CD4-positive, alpha-beta T cell (primary cell): ENCODE measurements at regions not wholly inside any gene's neighbourhood (a gene's known extent, or its start where the extent isn't known, plus 50 kb on each side); places are given as distances from the start of the nearest gene placed in this dataset.

Experiments
- ATAC-seq: fragments of 200-7000 bp; cut with Tn5 transposase; one replicate; pipeline ENCODE4 v1.10.0; 2022; ENCODE audit warnings: mild to moderate bottlenecking; ENCODE audit not compliant: poor library complexity
- CTCF ChIA-PET: fragments of 350-600 bp; sonication (Branson Sonifier 250); formaldehyde crosslinking; loops from one replicate; lab custom pipeline; 2021; ENCODE audit warnings: antibody characterized with exemption, inconsistent platforms; lab: Charles Lee
- POLR2A ChIA-PET: fragments of 350-600 bp; sonication (Branson Sonifier 250); formaldehyde crosslinking; loops from one replicate; lab custom pipeline; 2021; ENCODE audit warnings: antibody characterized with exemption, inconsistent platforms; lab: Charles Lee
- DNase-seq, 14 experiments: peaks; one replicate each; pipeline ENCODE4 v3.0.0-alpha.2; 2013 to 2020; ENCODE audit warnings: mixed read lengths in 2 of 14
- H3K27ac ChIP-seq, 2 donors: one replicate each; pipeline versions ENCODE4 v1.5.1 to v1.7.0; 2013; ENCODE audit warnings: low read length in 2 of 2, low read depth in 1 of 2, mild to moderate bottlenecking in 1 of 2
- H3K27me3 ChIP-seq, 2 experiments: 1 replicate in 1 of 2; 2 replicates in 1 of 2; pipeline versions ENCODE4 v1.6.1 to v1.7.0; 2013; ENCODE audit warnings: low read length in 2 of 2, control low read depth in 1 of 2, mild to moderate bottlenecking in 1 of 2, moderate library complexity in 1 of 2; ENCODE audit not compliant: insufficient read depth in 2 of 2, control insufficient read depth in 1 of 2
- H3K36me3 ChIP-seq: one replicate; pipeline ENCODE4 v1.6.1; 2013; ENCODE audit warnings: low read length, control low read depth; ENCODE audit not compliant: insufficient read depth
- H3K4me1 ChIP-seq: one replicate; pipeline ENCODE4 v1.6.1; 2013; ENCODE audit warnings: low read length, control low read depth; ENCODE audit not compliant: insufficient read depth
- H3K4me3 ChIP-seq: one replicate; pipeline ENCODE4 v1.5.1; 2013; ENCODE audit warnings: mild to moderate bottlenecking, low read length, moderate library complexity
- H3K9me3 ChIP-seq, 2 experiments: 1 replicate in 1 of 2; 2 replicates in 1 of 2; pipeline versions ENCODE4 v1.6.1 to v1.7.0; 2013; ENCODE audit warnings: low read length in 2 of 2, mild to moderate bottlenecking in 2 of 2, control low read depth in 1 of 2, moderate library complexity in 1 of 2; ENCODE audit not compliant: control insufficient read depth in 1 of 2, insufficient read depth in 1 of 2
- H3K27ac Mint-ChIP-seq: one replicate; pipeline ENCODE4 v1.8.0; 2020; ENCODE audit warnings: mixed read lengths
- H3K27me3 Mint-ChIP-seq: one replicate; pipeline ENCODE4 v1.8.0; 2021; ENCODE audit warnings: mixed read lengths
- H3K36me3 Mint-ChIP-seq: one replicate; pipeline ENCODE4 v1.8.0; 2021; ENCODE audit warnings: low read depth, mixed read lengths
- H3K4me1 Mint-ChIP-seq: one replicate; pipeline ENCODE4 v1.8.0; 2021; ENCODE audit warnings: low read depth, mixed read lengths
- H3K4me3 Mint-ChIP-seq: one replicate; pipeline ENCODE4 v1.8.0; 2020; ENCODE audit warnings: mild to moderate bottlenecking, mixed read lengths
- H3K9me3 Mint-ChIP-seq: one replicate; pipeline ENCODE4 v1.8.0; 2020; ENCODE audit warnings: mixed read lengths
- CTCF ChIP-seq: fragments of 200-600 bp; IDR thresholded peaks from one replicate; pipeline ENCODE4 v1.8.0; 2022; ENCODE audit warnings: antibody characterized with exemption, mild to moderate bottlenecking
- intact Hi-C, 2 experiments: fragments of 100-400 bp; cut with DNase I in 1 of 2; cut with micrococcal nuclease in 1 of 2; formaldehyde crosslinking; loops; one replicate each; pipeline versions ENCODE4 v1.15.1 to v1.9.0; 2023 to 2025; cut with DNase I, micrococcal nuclease

- H3K36me3 Mint-ChIP-seq, result no peaks in the 10 kb centered on the region
- Histone ChIP-seq H3K4me1 (no peaks in the 10 kb centered on the region), H3K36me3 (no peaks in the 10 kb centered on the region), H3K9me3 (peaks cover 0 to 11% of the 10 kb centered on the region in 2 experiments), H3K27me3 (peaks cover 5 to 8% of the 10 kb centered on the region in 2 experiments), H3K27ac (no peak overlapping the region), H3K4me3 (no peak overlapping the region)
- intact Hi-C loops, result no loop called here
- CTCF ChIA-PET, result no interaction called here
- H3K4me1 Mint-ChIP-seq, result no peaks in the 10 kb centered on the region
- no peak overlapping the region for H3K4me3 Mint-ChIP-seq
- TF ChIP-seq CTCF, result no peak
- H3K27me3 Mint-ChIP-seq, result peaks cover 21% of the 10 kb centered on the region
- H3K9me3 Mint-ChIP-seq, result no peaks in the 10 kb centered on the region
- DNase-seq (no peak), ATAC-seq (no peak)
- POLR2A ChIA-PET, result no interaction called here
- H3K27ac Mint-ChIP-seq, result no peak overlapping the region
These were observed 179.5 kb downstream of the JCAD start for GRCh38 chr10:29879862-29880261.

GRCh38 chr10:29878492-29878891 is 180.9 kb downstream of the JCAD start:
- H3K4me3 Mint-ChIP-seq, result no peak overlapping the region
- TF ChIP-seq CTCF, result no peak
- ChIA-PET CTCF (no interaction called here), POLR2A (no interaction called here)
- H3K36me3 Mint-ChIP-seq, result no peaks in the 10 kb centered on the region
- intact Hi-C loops, result no loop called here
- DNase-seq (peak in 1 of 14 experiments; percentile 3), ATAC-seq (no peak)
- peaks cover 0 to 11% of the 10 kb centered on the region in 2 experiments for H3K9me3 ChIP-seq
- no peak overlapping the region for H3K27ac ChIP-seq
- no peaks in the 10 kb centered on the region for H3K4me1 Mint-ChIP-seq
- peaks cover 5 to 8% of the 10 kb centered on the region in 2 experiments for H3K27me3 ChIP-seq
- H3K4me1 ChIP-seq, result no peaks in the 10 kb centered on the region
- no peak overlapping the region for H3K27ac Mint-ChIP-seq
- H3K9me3 Mint-ChIP-seq, result no peaks in the 10 kb centered on the region
- no peak overlapping the region for H3K4me3 ChIP-seq
- H3K27me3 Mint-ChIP-seq, result peaks cover 17% of the 10 kb centered on the region
- H3K36me3 ChIP-seq, result no peaks in the 10 kb centered on the region

GRCh38 chr10:29877793-29878491 is 181.4 kb downstream of the JCAD start:
- POLR2A ChIA-PET, result no interaction called here
- DNase-seq, result no peak
- CTCF ChIA-PET, result no interaction called here

More at GRCh38 chr10:29877793-29878491, 181.4 kb downstream of the JCAD start:
- H3K27me3 ChIP-seq, result peaks cover 5 to 8% of the 10 kb centered on the region in 2 experiments
- no peak overlapping the region for H3K4me3 ChIP-seq
- no peak overlapping the region for H3K27ac ChIP-seq
- H3K4me1 ChIP-seq, result no peaks in the 10 kb centered on the region
- H3K27ac Mint-ChIP-seq, result no peak overlapping the region
- no peaks in the 10 kb centered on the region for H3K36me3 Mint-ChIP-seq
- H3K36me3 ChIP-seq, result no peaks in the 10 kb centered on the region
- no peak for ATAC-seq
- intact Hi-C loops, result no loop called here
- no peaks in the 10 kb centered on the region for H3K9me3 Mint-ChIP-seq
- H3K27me3 Mint-ChIP-seq, result peaks cover 17% of the 10 kb centered on the region
- H3K4me1 Mint-ChIP-seq, result no peaks in the 10 kb centered on the region
- no peak overlapping the region for H3K4me3 Mint-ChIP-seq
- peaks cover 0 to 10% of the 10 kb centered on the region in 2 experiments for H3K9me3 ChIP-seq
- no peak for TF ChIP-seq CTCF
